ENCODE measurements at regions not wholly inside any gene's neighbourhood (a gene's known extent, or its start where the extent isn't known, plus 50 kb on each side); places are given as distances from the start of the nearest gene placed in this dataset.

- TF ChIP-seq POLR2A (IDR thresholded peaks at IDR 0.05): no peak
- no peak for TF ChIP-seq CTCF (IDR thresholded peaks at IDR 0.05)
- TF ChIP-seq POLR2AphosphoS5 (IDR thresholded peaks at IDR 0.05): no peak
Observed at GRCh38 chr15:38722236-38722635, 157.6 kb upstream of the RASGRP1 start.

Measured in transverse colon (tissue), 4 donors.